ENCODE measurements at regions not wholly inside any gene's neighbourhood (a gene's known extent, or its start where the extent isn't known, plus 50 kb on each side); places are given as distances from the start of the nearest gene placed in this dataset.
A peak's percentile ranks its signal among the peaks of the same experiment; 100 is the strongest.
"Not testable (repeated sequence)": the region's sequence is repeated elsewhere in the genome, so short reads cannot be mapped to it uniquely, and the experiment has no call there.

GRCh38 chr10:5285186-5285585, 79.6 kb upstream of the UCN3 start:
- H3K4me1 ChIP-seq = peaks cover 10 to 16% (median 14%) of the 10 kb centered on the region in 4 donors
- ATAC-seq (ENCODE audit: low FRiP score in 2 of 2) (no peak), DNase-seq (no peak)
- H3K4me3 ChIP-seq = no peak overlapping the region
- H3K9me3 ChIP-seq = no peaks in the 10 kb centered on the region
- H3K27me3 ChIP-seq = no peaks in the 10 kb centered on the region
- peak overlapping the region in 2 of 4 donors; percentile 52 to 58 for H3K27ac ChIP-seq
- 66 to 73% methylated on average over 9 of the region's 9 CpGs for WGBS, 2 donors
- TF ChIP-seq POLR2AphosphoS5 (IDR thresholded peaks at IDR 0.05) (no peak), CTCF (IDR thresholded peaks at IDR 0.05) (no peak), POLR2A (IDR thresholded peaks at IDR 0.05) (no peak), EP300 (IDR thresholded peaks at IDR 0.05) (no peak)
- H3K36me3 ChIP-seq = no peaks in the 10 kb centered on the region

GRCh38 chr10:5288359-5288758, 76.4 kb upstream of the UCN3 start:
- DNase-seq (no peak), ATAC-seq (ENCODE audit: low FRiP score in 2 of 2) (no peak)
- WGBS, 2 donors = 88 to 92% methylated on average over 4 of the region's 4 CpGs
- no peak overlapping the region for H3K27ac ChIP-seq
- H3K4me1 ChIP-seq = peaks cover 12 to 29% (median 28%) of the 10 kb centered on the region in 4 donors
- no peaks in the 10 kb centered on the region for H3K27me3 ChIP-seq
- no peaks in the 10 kb centered on the region for H3K36me3 ChIP-seq
- H3K9me3 ChIP-seq = no peaks in the 10 kb centered on the region
- no peak overlapping the region for H3K4me3 ChIP-seq
- TF ChIP-seq POLR2AphosphoS5 (IDR thresholded peaks at IDR 0.05) (no peak), CTCF (IDR thresholded peaks at IDR 0.05) (no peak), EP300 (IDR thresholded peaks at IDR 0.05) (no peak), POLR2A (IDR thresholded peaks at IDR 0.05) (no peak)

- H3K4me3 ChIP-seq; ATAC-seq (ENCODE audit: low FRiP score in 2 of 2); H3K9me3 ChIP-seq; H3K27me3 ChIP-seq; H3K36me3 ChIP-seq; DNase-seq; H3K27ac ChIP-seq: not testable (repeated sequence)
- WGBS, 2 donors = 97 to 100% methylated on average over 1 of the region's 1 CpG
- H3K4me1 ChIP-seq = peaks cover 16 to 30% (median 28%) of the 10 kb centered on the region in 4 donors
These were observed 75.5 kb upstream of the UCN3 start for GRCh38 chr10:5289228-5289627.

GRCh38 chr10:5291501-5292195, 73.1 kb upstream of the UCN3 start:
- ATAC-seq (ENCODE audit: low FRiP score in 2 of 2) (peak; percentile 82 to 91), DNase-seq (peak in 1 of 2 donors; percentile 80)
- Histone ChIP-seq H3K9me3 (no peaks in the 10 kb centered on the region), H3K4me1 (peaks cover 27 to 36% (median 27%) of the 10 kb centered on the region in 4 donors), H3K27ac (peak overlapping the region; percentile 70 to 89 (median 86)), H3K27me3 (no peaks in the 10 kb centered on the region), H3K4me3 (no peak overlapping the region), H3K36me3 (no peaks in the 10 kb centered on the region)
- TF ChIP-seq CTCF (IDR thresholded peaks at IDR 0.05) (no peak), EP300 (IDR thresholded peaks at IDR 0.05) (peak in 2 of 4 donors; percentile 70), POLR2A (IDR thresholded peaks at IDR 0.05) (peak in 1 of 4 donors; percentile 65), POLR2AphosphoS5 (IDR thresholded peaks at IDR 0.05) (peak; percentile 74 to 75)
- WGBS, 2 donors = 41 to 45% methylated on average over 13 of the region's 13 CpGs

GRCh38 chr10:5292196-5292735, 72.5 kb upstream of the UCN3 start:
- 52 to 67% methylated on average over 7 of the region's 7 CpGs for WGBS, 2 donors
- peak in 1 of 2 donors; percentile 46 for ATAC-seq (ENCODE audit: low FRiP score in 2 of 2)
- Histone ChIP-seq H3K27me3 (no peaks in the 10 kb centered on the region), H3K27ac (peak overlapping the region; percentile 70 to 89 (median 86)), H3K4me1 (peaks cover 27 to 42% (median 31%) of the 10 kb centered on the region in 4 donors), H3K9me3 (no peaks in the 10 kb centered on the region), H3K36me3 (no peaks in the 10 kb centered on the region), H3K4me3 (no peak overlapping the region)
- no peak for TF ChIP-seq POLR2AphosphoS5 (IDR thresholded peaks at IDR 0.05)
- TF ChIP-seq CTCF (IDR thresholded peaks at IDR 0.05) = no peak
- no peak for TF ChIP-seq POLR2A (IDR thresholded peaks at IDR 0.05)
- TF ChIP-seq EP300 (IDR thresholded peaks at IDR 0.05) = no peak
- DNase-seq = peak in 1 of 2 donors; percentile 22

- not testable (repeated sequence) for H3K4me3 ChIP-seq; H3K36me3 ChIP-seq; H3K9me3 ChIP-seq; H3K27me3 ChIP-seq; DNase-seq; ATAC-seq (ENCODE audit: low FRiP score in 2 of 2)
- Histone ChIP-seq H3K4me1 (peaks cover 31 to 47% (median 35%) of the 10 kb centered on the region in 4 donors), H3K27ac (peak overlapping the region; percentile 65 to 89 (median 76))
- 94 to 96% methylated on average over 2 of the region's 2 CpGs for WGBS, 2 donors
These were observed 71.8 kb upstream of the UCN3 start for GRCh38 chr10:5292970-5293369.

All from upper lobe of left lung (tissue), 6 donors.